Progenitor cell of endocrine pancreas (in vitro differentiated cells): ENCODE measurements at regions not wholly inside any gene's neighbourhood (a gene's known extent, or its start where the extent isn't known, plus 50 kb on each side); places are given as distances from the start of the nearest gene placed in this dataset.

Experiments
- DNase-seq: peaks from one replicate; pipeline ENCODE4 v3.0.0; 2021; ENCODE audit warnings: low spot score; ENCODE audit not compliant: unreplicated experiment
- H3K27ac Mint-ChIP-seq: 2 replicates; pipeline ENCODE4 v1.8.0; 2021; ENCODE audit warnings: mild to moderate bottlenecking, moderate library complexity, mixed read lengths
- H3K27me3 Mint-ChIP-seq: 2 replicates; pipeline ENCODE4 v1.8.0; 2021; ENCODE audit warnings: mixed read lengths
- H3K36me3 Mint-ChIP-seq: 2 replicates; pipeline ENCODE4 v1.8.0; 2022; ENCODE audit warnings: mixed read lengths; ENCODE audit not compliant: insufficient read depth
- H3K4me1 Mint-ChIP-seq: 2 replicates; pipeline ENCODE4 v1.8.0; 2021; ENCODE audit warnings: low read depth, mixed read lengths
- H3K4me3 Mint-ChIP-seq: 2 replicates; pipeline ENCODE4 v1.8.0; 2021; ENCODE audit warnings: low read depth, mild to moderate bottlenecking, moderate library complexity, mixed read lengths
- H3K9me3 Mint-ChIP-seq: 2 replicates; pipeline ENCODE4 v1.8.0; 2021; ENCODE audit warnings: low read depth, mixed read lengths
- CTCF ChIP-seq: fragments of 200-600 bp; sonication (generic); IDR thresholded peaks from one replicate; pipeline ENCODE4 v1.5.0; 2021; ENCODE audit warnings: antibody characterized with exemption, mild to moderate bottlenecking; ENCODE audit not compliant: unreplicated experiment

GRCh38 chr5:114988096-114988495 is 181.6 kb downstream of the TRIM36 start:
- peaks cover 1% of the 10 kb centered on the region for H3K4me1 Mint-ChIP-seq
- H3K9me3 Mint-ChIP-seq = no peaks in the 10 kb centered on the region
- no peak for DNase-seq
- no peak overlapping the region for H3K27ac Mint-ChIP-seq
- TF ChIP-seq CTCF = no peak
- no peaks in the 10 kb centered on the region for H3K36me3 Mint-ChIP-seq
- H3K27me3 Mint-ChIP-seq = no peaks in the 10 kb centered on the region
- H3K4me3 Mint-ChIP-seq = no peak overlapping the region

- Mint-ChIP-seq H3K4me1 (peaks cover 1% of the 10 kb centered on the region), H3K9me3 (no peaks in the 10 kb centered on the region)
These were observed 184.9 kb downstream of the TRIM36 start for GRCh38 chr5:114984796-114985195.

GRCh38 chr5:114981111-114981510 is 188.6 kb downstream of the TRIM36 start:
- H3K4me1 Mint-ChIP-seq = no peaks in the 10 kb centered on the region
- H3K36me3 Mint-ChIP-seq = no peaks in the 10 kb centered on the region
- no peaks in the 10 kb centered on the region for H3K9me3 Mint-ChIP-seq
- H3K27me3 Mint-ChIP-seq = no peaks in the 10 kb centered on the region
- H3K27ac Mint-ChIP-seq = no peak overlapping the region
- no peak overlapping the region for H3K4me3 Mint-ChIP-seq
- no peak for TF ChIP-seq CTCF
- no peak for DNase-seq

More at GRCh38 chr5:114984796-114985195, 184.9 kb downstream of the TRIM36 start:
- TF ChIP-seq CTCF = no peak
- Mint-ChIP-seq H3K27me3 (no peaks in the 10 kb centered on the region), H3K4me3 (no peak overlapping the region), H3K36me3 (no peaks in the 10 kb centered on the region), H3K27ac (no peak overlapping the region)
- no peak for DNase-seq

GRCh38 chr5:114977979-114978573 is 191.6 kb downstream of the TRIM36 start:
- H3K4me1 Mint-ChIP-seq = no peaks in the 10 kb centered on the region
- no peaks in the 10 kb centered on the region for H3K36me3 Mint-ChIP-seq
- no peaks in the 10 kb centered on the region for H3K27me3 Mint-ChIP-seq
- H3K27ac Mint-ChIP-seq = no peak overlapping the region
- H3K4me3 Mint-ChIP-seq = no peak overlapping the region
- no peak for DNase-seq
- no peaks in the 10 kb centered on the region for H3K9me3 Mint-ChIP-seq
- TF ChIP-seq CTCF = no peak

- no peak for DNase-seq
- TF ChIP-seq CTCF = no peak
- no peak overlapping the region for H3K27ac Mint-ChIP-seq
- no peak overlapping the region for H3K4me3 Mint-ChIP-seq
- H3K27me3 Mint-ChIP-seq = no peaks in the 10 kb centered on the region
- no peaks in the 10 kb centered on the region for H3K4me1 Mint-ChIP-seq
- H3K36me3 Mint-ChIP-seq = no peaks in the 10 kb centered on the region
- peaks cover 14% of the 10 kb centered on the region for H3K9me3 Mint-ChIP-seq
These were observed 200.2 kb downstream of the TRIM36 start for GRCh38 chr5:114969482-114969881.
